GM19438 (cell line): ENCODE measurements at regions not wholly inside any gene's neighbourhood (a gene's known extent, or its start where the extent isn't known, plus 50 kb on each side); places are given as distances from the start of the nearest gene placed in this dataset.
"Not testable (repeated sequence)": the region's sequence is repeated elsewhere in the genome, so short reads cannot be mapped to it uniquely, and the experiment has no call there.

Experiments used
- ATAC-seq: cut with Tn5 transposase; IDR thresholded peaks from one replicate; pipeline ENCODE4 v1.9.1; 2021; ENCODE audit warnings: low read depth; ENCODE audit not compliant: unreplicated experiment

- ATAC-seq, result not testable (repeated sequence)
Measured at GRCh38 chr16:16448423-16448822, 69.5 kb downstream of the NPIPA7 start.

- not testable (repeated sequence) for ATAC-seq
Measured at GRCh38 chr16:16449712-16450237, 70.8 kb downstream of the NPIPA7 start.

GRCh38 chr16:16451721-16452410 lies 72.9 kb downstream of the NPIPA7 start:
- not testable (repeated sequence) for ATAC-seq

DNA sequence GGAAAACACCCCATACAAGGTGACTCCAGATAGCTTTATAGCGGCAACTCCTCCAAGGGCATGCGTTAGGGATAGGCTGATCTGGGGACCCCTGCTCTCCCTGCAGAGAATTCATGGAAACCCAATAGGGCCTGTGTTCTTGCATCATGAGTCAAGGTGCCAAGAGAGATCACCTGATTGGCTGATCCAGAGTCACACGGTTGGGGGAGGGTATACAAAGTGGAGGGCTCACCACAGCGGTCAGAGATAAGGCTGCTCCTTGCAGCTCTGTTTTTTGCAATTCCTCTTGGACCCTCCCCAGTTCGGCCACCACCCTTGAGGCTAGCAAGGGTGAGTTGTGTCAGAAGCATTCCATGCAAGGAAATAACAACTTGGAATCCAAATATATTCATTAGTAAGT lies 79.6 kb downstream of the NPIPA7 start:
- ATAC-seq, result not testable (repeated sequence)

GRCh38 chr16:16463792-16464191 lies 84.9 kb downstream of the NPIPA7 start:
- ATAC-seq, result not testable (repeated sequence)

GRCh38 chr16:16488919-16489318 lies 110.0 kb downstream of the NPIPA7 start:
- not testable (repeated sequence) for ATAC-seq

DNA sequence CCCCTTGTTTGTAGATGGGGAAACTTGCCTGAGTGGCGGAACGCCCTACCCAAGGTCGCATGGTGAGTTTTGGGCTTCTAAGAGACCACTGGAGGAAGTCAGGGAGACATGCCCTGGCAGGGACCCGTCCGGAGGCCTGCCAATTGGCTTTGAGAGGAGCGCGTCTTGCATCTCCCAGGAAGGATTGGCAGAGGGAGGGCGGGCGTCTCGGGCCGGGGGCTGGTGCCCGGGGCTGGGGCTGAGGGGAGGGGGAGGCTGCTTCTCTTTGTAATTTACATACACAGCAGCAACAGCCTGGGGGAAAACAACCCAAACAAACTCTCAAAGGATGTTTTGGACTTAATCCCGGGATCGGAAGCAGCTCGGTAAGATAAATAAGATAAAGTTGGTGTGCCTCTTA lies 110.5 kb downstream of the NPIPA7 start:
- not testable (repeated sequence) for ATAC-seq

- ATAC-seq, result not testable (repeated sequence)
Measured at GRCh38 chr16:16494114-16494513, 115.2 kb downstream of the NPIPA7 start.

GRCh38 chr16:16494998-16495397 lies 116.1 kb downstream of the NPIPA7 start:
- not testable (repeated sequence) for ATAC-seq

DNA sequence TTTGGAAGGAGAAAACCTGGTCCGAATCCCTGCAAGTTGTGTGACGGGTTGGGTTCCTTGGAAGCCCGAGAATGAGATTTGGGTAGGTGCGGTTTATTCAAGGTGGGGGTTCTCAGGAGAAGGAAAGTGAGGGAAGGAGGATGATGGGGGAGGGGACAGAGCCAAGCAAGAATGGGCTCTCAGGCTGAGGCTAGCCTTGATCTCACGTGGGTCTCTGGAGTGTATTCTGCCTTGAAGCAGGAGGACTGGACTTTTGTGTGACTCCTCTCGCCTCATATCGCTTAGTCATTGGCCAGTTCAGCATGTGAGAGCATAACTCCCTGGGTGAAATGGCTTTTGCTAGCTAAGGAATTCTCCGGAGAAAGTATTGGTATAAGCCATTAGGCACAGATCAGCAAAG lies 120.9 kb downstream of the NPIPA7 start:
- ATAC-seq, result not testable (repeated sequence)

DNA sequence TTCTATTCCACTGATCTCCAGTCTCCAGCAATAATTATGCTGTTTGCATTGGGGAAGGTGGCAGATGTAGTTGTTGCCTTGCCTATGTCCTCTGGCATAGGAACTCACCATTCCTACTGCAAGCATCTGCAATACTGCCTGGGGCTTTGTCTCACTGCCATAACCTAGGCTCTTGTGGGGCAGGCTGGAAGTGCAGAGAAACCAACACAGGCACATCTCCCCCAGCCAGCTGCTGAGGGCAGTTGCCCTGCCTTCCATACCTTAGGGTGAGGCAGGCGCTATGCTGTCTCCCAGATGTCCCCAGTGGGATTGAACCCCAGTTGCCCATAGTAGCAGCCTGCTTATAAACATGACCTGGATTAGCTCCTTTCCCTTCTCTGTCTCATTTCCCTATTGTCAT lies 128.1 kb downstream of the NPIPA7 start:
- not testable (repeated sequence) for ATAC-seq

- ATAC-seq, result not testable (repeated sequence)
Measured at GRCh38 chr16:16508344-16508743, 129.4 kb downstream of the NPIPA7 start.

DNA sequence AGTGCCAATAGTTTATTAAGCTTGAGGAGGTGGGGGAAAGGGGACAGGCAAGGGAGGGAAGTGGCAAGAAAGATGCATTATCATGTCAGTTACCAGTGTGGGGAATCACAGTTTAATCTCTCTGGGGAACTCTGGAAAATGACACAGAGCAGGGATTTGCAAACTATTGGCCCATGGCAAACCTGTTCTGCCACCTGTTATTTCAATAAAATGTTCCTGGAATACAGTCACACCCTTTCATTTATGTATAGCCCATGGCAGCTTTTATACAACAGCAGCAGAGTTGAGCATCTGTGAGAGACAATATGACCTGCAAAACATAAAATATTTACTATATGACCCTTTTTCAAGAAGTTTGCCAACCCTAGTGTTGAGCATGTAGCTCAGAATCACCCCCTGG lies 140.5 kb downstream of the NPIPA7 start:
- not testable (repeated sequence) for ATAC-seq

DNA sequence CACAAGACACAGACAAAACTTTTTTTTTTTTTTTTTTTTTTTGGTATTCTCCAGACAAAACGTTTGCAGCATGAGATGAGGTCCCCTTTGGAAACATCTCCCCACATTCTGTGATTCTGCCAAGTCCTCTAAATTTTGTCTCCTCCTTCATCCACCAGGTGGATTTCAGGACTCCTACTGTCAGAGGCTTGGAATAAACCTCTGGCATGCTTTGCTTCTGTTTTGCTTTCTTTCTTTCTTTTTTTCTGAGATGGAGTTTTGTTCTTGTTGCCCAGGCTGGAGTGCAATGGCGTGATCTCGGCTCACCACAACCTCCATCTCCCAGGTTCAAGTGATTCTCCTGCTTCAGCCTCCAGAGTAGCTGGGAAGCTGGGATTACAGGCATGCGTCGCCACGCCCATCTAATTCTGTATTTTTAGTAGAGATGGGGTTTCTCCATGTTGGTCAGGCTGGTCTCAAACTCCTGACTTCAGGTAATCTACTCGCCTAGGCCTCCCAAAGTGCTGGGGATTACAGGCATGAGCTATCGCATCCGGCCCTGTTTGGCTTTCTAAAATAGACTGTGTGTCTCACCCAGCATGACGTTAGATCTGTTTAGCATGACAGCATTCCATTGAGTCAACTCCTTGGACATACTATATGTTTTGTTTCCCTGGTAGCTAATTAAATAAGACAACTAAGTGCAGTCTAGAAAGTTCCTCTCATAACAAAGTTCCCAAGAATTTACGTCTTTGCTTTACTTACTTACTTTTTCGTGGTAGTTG lies 142.5 kb downstream of the NPIPA7 start:
- ATAC-seq, result not testable (repeated sequence)

- not testable (repeated sequence) for ATAC-seq
Measured at GRCh38 chr16:16526998-16527397, 148.1 kb downstream of the NPIPA7 start.

GRCh38 chr16:16530744-16531143 lies 151.8 kb downstream of the NPIPA7 start:
- ATAC-seq, result not testable (repeated sequence)

DNA sequence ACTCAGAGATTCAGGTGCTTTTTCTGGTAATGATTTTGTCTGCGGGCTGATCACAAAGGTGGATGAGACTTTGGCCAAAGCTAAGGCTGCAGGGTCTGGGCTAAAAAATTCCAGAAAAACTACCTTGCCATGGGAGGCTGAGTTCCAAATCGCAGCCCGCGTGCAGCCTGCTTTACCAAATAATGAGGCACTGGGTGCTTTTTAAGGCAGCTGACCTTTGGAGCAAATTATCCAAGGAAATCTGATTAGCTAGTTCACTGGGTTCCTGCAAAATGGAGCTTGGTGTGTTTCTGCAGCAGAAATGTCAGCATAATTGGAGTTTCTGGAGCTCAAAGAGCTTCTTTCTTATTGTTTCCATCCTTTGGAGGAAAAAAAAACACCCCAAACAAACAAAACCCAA lies 156.6 kb downstream of the NPIPA7 start:
- ATAC-seq, result not testable (repeated sequence)

GRCh38 chr16:16536151-16536550 lies 157.2 kb downstream of the NPIPA7 start:
- ATAC-seq, result not testable (repeated sequence)

DNA sequence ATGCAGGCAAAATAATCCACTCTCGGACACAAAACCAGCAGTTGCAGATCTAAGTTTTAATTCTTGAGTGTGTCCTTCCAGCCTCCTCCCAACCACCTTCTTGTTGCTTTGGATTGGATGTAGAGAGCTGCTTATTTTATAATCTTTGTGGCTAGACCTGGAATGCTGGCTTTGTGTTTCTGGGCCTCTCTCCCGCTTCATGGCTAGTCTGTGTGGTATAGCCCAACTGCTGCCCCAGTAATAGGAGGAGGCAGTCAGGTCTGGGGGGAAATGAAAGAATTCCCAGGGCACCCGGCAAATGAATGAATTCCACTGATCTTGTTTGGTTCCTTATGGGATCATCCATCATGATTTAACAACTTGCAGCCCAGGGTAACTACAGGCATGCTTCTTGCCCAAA lies 170.8 kb downstream of the NPIPA7 start:
- ATAC-seq, result not testable (repeated sequence)

DNA sequence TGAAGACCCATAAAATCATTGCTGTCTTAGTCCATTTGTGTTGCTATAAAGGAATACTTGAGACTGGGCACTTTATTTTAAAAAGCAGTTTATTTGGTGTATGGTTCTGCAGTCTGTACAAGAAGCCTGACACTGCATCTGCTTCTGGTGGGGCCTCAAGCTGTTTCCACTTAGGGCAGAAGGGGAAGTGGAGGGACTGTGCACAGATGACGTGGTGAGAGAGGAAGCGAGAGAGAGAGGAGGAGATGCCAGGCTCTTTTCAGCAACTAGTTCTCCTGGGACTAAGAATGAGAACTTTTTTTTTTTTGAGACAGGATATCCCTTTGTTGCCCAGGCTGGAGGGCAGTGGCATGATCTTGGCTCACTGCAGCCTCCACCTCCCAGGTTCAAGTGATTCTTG lies 171.9 kb downstream of the NPIPA7 start:
- ATAC-seq, result not testable (repeated sequence)

GRCh38 chr16:16552819-16553340 lies 173.9 kb downstream of the NPIPA7 start:
- ATAC-seq, result not testable (repeated sequence)
